GM12865 (cell line): ENCODE measurements at regions not wholly inside any gene's neighbourhood (a gene's known extent, or its start where the extent isn't known, plus 50 kb on each side); places are given as distances from the start of the nearest gene placed in this dataset.

Experiments used
- DNase-seq: peaks from one replicate; pipeline ENCODE4 v3.0.0; 2010; ENCODE audit warnings: low read depth
- H3K4me3 ChIP-seq: 2 replicates; pipeline ENCODE4 v1.5.1; 2011; ENCODE audit warnings: mild to moderate bottlenecking, low read depth, low read length, control low read depth
- TF ChIP-seq, protein P1 (sequence below): IDR thresholded peaks from 2 replicates; pipeline ENCODE4 v1.5.1; 2011; ENCODE audit warnings: low read length, control low read depth, low read depth, inconsistent platforms; ENCODE audit not compliant: insufficient read depth; ENCODE audit errors: missing control alignments

DNA sequence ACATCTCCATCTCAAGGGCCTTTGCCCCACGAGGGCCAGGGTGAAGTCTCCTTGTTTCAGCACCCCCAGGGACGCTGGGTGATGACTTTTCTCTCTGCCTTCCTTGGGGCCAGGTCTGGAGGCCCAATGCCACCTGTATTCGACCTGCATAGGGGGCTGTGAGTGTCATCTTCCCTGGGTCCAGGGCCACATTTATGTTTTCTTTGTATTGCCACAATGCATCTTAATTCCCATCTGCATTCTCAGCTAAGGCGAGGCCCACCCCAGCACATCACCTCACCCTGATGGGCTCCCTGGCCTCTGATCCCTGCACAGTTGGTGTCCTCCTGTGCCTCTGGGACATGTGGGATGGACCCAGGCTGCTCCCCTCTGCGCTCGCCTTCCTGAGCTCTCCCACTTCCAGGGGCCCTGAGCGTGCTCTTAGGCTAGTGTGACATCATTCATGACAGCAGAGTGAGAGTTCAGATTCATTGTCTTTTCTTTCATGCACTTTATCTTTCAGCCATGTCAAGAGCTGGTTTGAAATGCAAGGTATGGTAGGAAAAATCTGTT is 122.0 kb upstream of the COPS8 start:
- TF ChIP-seq, protein P1, sequence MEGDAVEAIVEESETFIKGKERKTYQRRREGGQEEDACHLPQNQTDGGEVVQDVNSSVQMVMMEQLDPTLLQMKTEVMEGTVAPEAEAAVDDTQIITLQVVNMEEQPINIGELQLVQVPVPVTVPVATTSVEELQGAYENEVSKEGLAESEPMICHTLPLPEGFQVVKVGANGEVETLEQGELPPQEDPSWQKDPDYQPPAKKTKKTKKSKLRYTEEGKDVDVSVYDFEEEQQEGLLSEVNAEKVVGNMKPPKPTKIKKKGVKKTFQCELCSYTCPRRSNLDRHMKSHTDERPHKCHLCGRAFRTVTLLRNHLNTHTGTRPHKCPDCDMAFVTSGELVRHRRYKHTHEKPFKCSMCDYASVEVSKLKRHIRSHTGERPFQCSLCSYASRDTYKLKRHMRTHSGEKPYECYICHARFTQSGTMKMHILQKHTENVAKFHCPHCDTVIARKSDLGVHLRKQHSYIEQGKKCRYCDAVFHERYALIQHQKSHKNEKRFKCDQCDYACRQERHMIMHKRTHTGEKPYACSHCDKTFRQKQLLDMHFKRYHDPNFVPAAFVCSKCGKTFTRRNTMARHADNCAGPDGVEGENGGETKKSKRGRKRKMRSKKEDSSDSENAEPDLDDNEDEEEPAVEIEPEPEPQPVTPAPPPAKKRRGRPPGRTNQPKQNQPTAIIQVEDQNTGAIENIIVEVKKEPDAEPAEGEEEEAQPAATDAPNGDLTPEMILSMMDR = no peak

DNA sequence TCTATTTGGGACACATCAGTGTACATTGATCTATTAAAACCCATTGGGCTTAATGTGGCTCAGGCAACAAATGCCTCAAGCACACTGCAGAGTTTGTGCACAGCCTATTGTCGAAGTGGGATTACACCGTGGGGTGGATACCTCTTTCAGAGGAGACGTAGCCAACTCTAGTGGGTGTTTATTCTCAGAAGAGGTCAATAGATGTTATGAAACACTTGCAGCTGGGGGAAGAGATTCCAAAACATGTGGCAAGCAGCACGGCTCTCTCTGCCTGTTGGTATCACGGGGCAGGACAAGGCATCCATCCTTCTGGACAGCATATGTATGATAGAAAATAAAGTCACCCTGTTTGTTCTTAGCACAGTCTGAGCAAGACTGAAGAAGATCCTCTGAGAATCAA is 121.4 kb upstream of the COPS8 start:
- no peak overlapping the region for H3K4me3 ChIP-seq
- no peak for DNase-seq
- TF ChIP-seq, protein P1 = no peak

More for the DNA sequence above, 122.0 kb upstream of the COPS8 start:
- no peak overlapping the region for H3K4me3 ChIP-seq
- DNase-seq = no peak

DNA sequence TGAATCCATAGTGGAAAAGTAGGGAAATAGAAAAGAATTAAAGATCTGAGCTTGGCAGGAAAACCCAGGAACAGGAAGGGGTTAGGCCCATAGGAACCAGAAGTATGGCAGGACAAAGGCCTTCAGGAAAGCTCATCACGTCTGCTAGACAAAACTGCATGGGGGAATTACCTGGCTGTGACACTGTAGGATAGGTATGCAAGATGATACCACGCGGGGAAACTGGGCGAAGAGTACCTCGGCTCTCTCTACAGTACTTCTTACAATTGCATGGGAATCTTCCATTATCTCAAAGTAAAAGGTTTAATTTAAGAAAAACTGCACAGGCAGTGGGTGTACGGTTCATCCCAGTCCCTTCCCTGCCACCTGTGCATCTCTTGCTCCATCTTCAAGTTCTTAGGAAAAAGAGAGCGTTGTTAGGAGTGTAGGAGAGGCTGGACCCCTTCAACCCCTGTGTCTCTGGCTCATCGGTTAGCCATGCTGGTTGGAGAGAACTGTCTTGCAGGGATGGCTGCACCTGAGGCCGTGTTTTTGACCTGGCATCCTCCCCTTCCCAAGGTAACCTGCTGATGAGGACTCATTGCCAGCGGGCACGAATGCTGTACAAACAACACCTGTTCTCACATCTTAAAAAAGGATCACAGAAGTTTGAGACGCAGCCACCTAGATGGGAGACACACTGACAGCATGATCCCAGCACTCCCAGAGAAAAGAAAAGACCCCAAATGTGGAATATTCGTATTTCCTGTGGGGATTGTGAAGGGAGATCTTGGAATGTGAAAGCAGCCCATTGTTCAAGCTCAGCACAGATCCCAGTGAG is 120.5 kb upstream of the COPS8 start:
- no peak for DNase-seq
- no peak overlapping the region for H3K4me3 ChIP-seq
- TF ChIP-seq, protein P1 = no peak

DNA sequence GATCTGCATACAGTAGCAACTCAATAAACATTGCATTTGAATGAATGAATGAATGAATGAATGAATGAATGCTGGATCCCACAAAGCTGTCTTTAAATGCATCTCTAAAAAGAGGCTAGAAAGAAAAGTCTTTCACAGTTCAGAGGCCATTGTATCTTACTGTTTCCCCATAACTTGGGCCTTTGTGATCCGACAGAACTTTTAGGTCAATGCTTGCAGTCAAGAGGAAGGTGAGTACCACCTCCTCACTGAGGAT is 119.9 kb upstream of the COPS8 start:
- TF ChIP-seq, protein P1 = no peak

DNA sequence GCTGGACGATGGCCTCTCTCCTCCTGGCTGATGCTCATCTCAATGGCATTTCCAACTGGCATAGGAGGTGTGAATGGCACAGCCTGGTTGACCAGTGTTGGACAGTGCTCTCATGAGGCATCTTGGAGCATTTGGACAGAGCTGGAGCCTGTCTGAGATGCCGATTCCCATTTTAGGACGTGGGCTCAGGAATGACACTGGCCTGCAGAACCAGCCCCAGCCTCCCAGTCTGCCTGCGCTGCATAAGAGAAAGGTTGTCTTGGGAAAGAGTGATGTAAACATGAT is 118.2 kb upstream of the COPS8 start:
- no peak overlapping the region for H3K4me3 ChIP-seq
- TF ChIP-seq, protein P1 = no peak
- no peak for DNase-seq

More for the DNA sequence above, 119.9 kb upstream of the COPS8 start:
- no peak for DNase-seq
- no peak overlapping the region for H3K4me3 ChIP-seq

DNA sequence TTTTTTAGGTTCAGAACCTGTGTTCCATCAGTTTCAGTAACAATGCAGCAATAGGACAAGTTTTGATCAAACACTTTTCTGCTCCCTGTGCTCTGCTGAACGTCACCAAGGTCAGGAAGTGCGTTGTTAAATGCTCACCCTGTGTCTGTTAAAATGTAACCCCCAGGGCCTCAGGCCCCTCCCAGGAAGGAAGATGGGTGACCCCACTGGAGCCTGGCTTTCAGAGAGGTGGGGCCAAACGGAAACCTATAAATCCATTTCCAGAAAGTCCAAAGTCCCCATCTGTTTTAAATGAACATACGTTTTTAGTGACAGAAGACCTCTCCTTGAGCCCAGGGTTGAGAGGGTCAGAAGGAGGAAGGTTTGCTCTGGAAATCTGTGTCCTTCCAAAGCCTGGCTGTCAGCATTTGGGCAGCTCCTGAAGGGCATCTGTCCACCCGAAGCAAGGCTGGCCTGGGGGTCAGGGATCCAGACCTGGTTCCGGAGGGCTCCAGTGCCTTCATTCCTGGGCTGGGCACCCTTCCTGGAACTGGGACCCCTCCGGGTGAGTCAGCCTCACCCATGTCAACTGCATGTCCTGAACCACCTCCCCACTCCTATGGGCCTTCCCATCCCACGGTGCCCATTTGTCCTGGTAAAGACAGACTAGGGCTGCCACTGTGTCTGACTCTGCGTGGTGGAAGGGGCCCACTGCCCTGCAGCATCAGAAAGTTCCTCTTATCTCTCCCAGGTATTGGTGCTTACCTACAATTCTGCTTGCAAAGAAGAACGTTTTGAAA is 117.4 kb upstream of the COPS8 start:
- no peak for DNase-seq
- TF ChIP-seq, protein P1 = no peak
- no peak overlapping the region for H3K4me3 ChIP-seq
